Endodermal cell (in vitro differentiated cells): ENCODE measurements at regions not wholly inside any gene's neighbourhood (a gene's known extent, or its start where the extent isn't known, plus 50 kb on each side); places are given as distances from the start of the nearest gene placed in this dataset.

Source experiments
- DNase-seq: peaks from one replicate; pipeline ENCODE4 v3.0.0-alpha.2; 2017
- H3K27ac ChIP-seq: 2 replicates; pipeline ENCODE4 v1.5.1; 2013; ENCODE audit warnings: mild to moderate bottlenecking, low read depth, low read length, moderate library complexity
- H3K27me3 ChIP-seq: 2 replicates; pipeline ENCODE4 v1.6.1; 2013; ENCODE audit warnings: mild to moderate bottlenecking, low read length, moderate library complexity; ENCODE audit not compliant: insufficient read depth, control insufficient read depth, poor library complexity, severe bottlenecking
- H3K36me3 ChIP-seq: 2 replicates; pipeline ENCODE4 v1.7.0; 2013; ENCODE audit warnings: mild to moderate bottlenecking, low read length, moderate library complexity; ENCODE audit not compliant: control insufficient read depth, insufficient read depth
- H3K4me1 ChIP-seq: one replicate; pipeline ENCODE4 v1.7.0; 2013; ENCODE audit warnings: low read length; ENCODE audit not compliant: control insufficient read depth, insufficient read depth
- H3K4me3 ChIP-seq: 2 replicates; pipeline ENCODE4 v1.5.1; 2013; ENCODE audit warnings: mild to moderate bottlenecking, low read length, moderate library complexity
- H3K9ac ChIP-seq: 2 replicates; pipeline ENCODE4 v1.6.1; 2013; ENCODE audit warnings: mild to moderate bottlenecking, low read length, moderate library complexity; ENCODE audit not compliant: poor library complexity, severe bottlenecking; ENCODE audit errors: extremely low read depth
- H3K9me3 ChIP-seq: 2 replicates; pipeline ENCODE4 v1.6.1; 2013; ENCODE audit warnings: mild to moderate bottlenecking, low read length, moderate library complexity; ENCODE audit not compliant: control insufficient read depth
- H3K27ac Mint-ChIP-seq: 2 replicates; pipeline ENCODE4 v1.8.0; 2020; ENCODE audit warnings: mixed read lengths
- H3K27me3 Mint-ChIP-seq: 2 replicates; pipeline ENCODE4 v1.8.0; 2021; ENCODE audit warnings: mild to moderate bottlenecking, mixed read lengths; ENCODE audit not compliant: insufficient read depth
- H3K36me3 Mint-ChIP-seq: 2 replicates; pipeline ENCODE4 v1.8.0; 2020; ENCODE audit warnings: low read depth, mixed read lengths
- H3K4me1 Mint-ChIP-seq: 2 replicates; pipeline ENCODE4 v1.8.0; 2020; ENCODE audit warnings: mixed read lengths
- H3K4me3 Mint-ChIP-seq: 2 replicates; pipeline ENCODE4 v1.8.0; 2020; ENCODE audit warnings: mild to moderate bottlenecking, moderate library complexity, mixed read lengths
- H3K9me3 Mint-ChIP-seq: 2 replicates; pipeline ENCODE4 v1.8.0; 2020; ENCODE audit warnings: mild to moderate bottlenecking, mixed read lengths
- CTCF ChIP-seq: fragments of 200-600 bp; sonication (generic); conservative IDR thresholded peaks from 2 replicates; pipeline ENCODE4 v1.5.0; 2021; ENCODE audit warnings: antibody characterized with exemption, mild to moderate bottlenecking
- WGBS, 2 experiments: methylation state at CpG; one replicate each; pipeline versions ENCODE4 v1.1.5 to v1.1.7; 2013; ENCODE audit warnings: missing lambda C conversion rate in 2 of 2, mixed read lengths in 1 of 2; ENCODE audit not compliant: insufficient coverage in 1 of 2, insufficient read length in 1 of 2; 5-methylcytosine and 5-hydroxymethylcytosine counted together

- no peak overlapping the region for H3K4me3 ChIP-seq
- H3K4me1 ChIP-seq: peaks cover 9% of the 10 kb centered on the region
- Mint-ChIP-seq H3K4me3 (peak overlapping the region; percentile 13), H3K4me1 (peaks cover 21% of the 10 kb centered on the region), H3K27me3 (peaks cover 2% of the 10 kb centered on the region), H3K9me3 (no peaks in the 10 kb centered on the region), H3K36me3 (no peaks in the 10 kb centered on the region), H3K27ac (peak overlapping the region; percentile 58)
- H3K9ac ChIP-seq: peak overlapping the region; percentile 2
- no peak for TF ChIP-seq CTCF
- peaks cover 5% of the 10 kb centered on the region for H3K27me3 ChIP-seq
- no peaks in the 10 kb centered on the region for H3K9me3 ChIP-seq
- no peaks in the 10 kb centered on the region for H3K36me3 ChIP-seq
- no peak for DNase-seq
- WGBS, 2 experiments: 73 to 90% methylated on average over 14 to 17 of the region's 17 CpGs
- no peak overlapping the region for H3K27ac ChIP-seq
Observed at GRCh38 chr20:23296841-23297701, 53.5 kb upstream of the NXT1 start.

GRCh38 chr20:23295934-23296333, 54.7 kb upstream of the NXT1 start:
- Histone ChIP-seq H3K4me1 (peaks cover 9% of the 10 kb centered on the region), H3K4me3 (no peak overlapping the region), H3K9ac (no peak overlapping the region), H3K27me3 (peaks cover 5% of the 10 kb centered on the region), H3K9me3 (no peaks in the 10 kb centered on the region), H3K36me3 (no peaks in the 10 kb centered on the region), H3K27ac (no peak overlapping the region)
- H3K4me3 Mint-ChIP-seq: no peak overlapping the region
- WGBS, 2 experiments: 83 to 95% methylated on average over 2 to 5 of the region's 5 CpGs
- TF ChIP-seq CTCF: no peak
- no peaks in the 10 kb centered on the region for H3K9me3 Mint-ChIP-seq
- no peak for DNase-seq
- peaks cover 21% of the 10 kb centered on the region for H3K4me1 Mint-ChIP-seq
- H3K27me3 Mint-ChIP-seq: peaks cover 5% of the 10 kb centered on the region
- no peaks in the 10 kb centered on the region for H3K36me3 Mint-ChIP-seq
- H3K27ac Mint-ChIP-seq: no peak overlapping the region

- H3K9me3 ChIP-seq: no peaks in the 10 kb centered on the region
- H3K4me3 Mint-ChIP-seq: no peak overlapping the region
- H3K4me1 Mint-ChIP-seq: peaks cover 29% of the 10 kb centered on the region
- H3K27me3 ChIP-seq: peaks cover 8% of the 10 kb centered on the region
- no peaks in the 10 kb centered on the region for H3K36me3 Mint-ChIP-seq
- no peak overlapping the region for H3K4me3 ChIP-seq
- H3K27ac ChIP-seq: no peak overlapping the region
- H3K9me3 Mint-ChIP-seq: no peaks in the 10 kb centered on the region
- H3K36me3 ChIP-seq: no peaks in the 10 kb centered on the region
- H3K27ac Mint-ChIP-seq: no peak overlapping the region
- no peak for DNase-seq
- TF ChIP-seq CTCF: no peak
- H3K4me1 ChIP-seq: peaks cover 9% of the 10 kb centered on the region
- WGBS, 2 experiments: 94 to 99% methylated on average over 7 to 10 of the region's 10 CpGs
- H3K9ac ChIP-seq: no peak overlapping the region
- H3K27me3 Mint-ChIP-seq: peaks cover 10% of the 10 kb centered on the region
Observed at GRCh38 chr20:23294671-23295070, 55.9 kb upstream of the NXT1 start.
